ENCODE measurements at regions not wholly inside any gene's neighbourhood (a gene's known extent, or its start where the extent isn't known, plus 50 kb on each side); places are given as distances from the start of the nearest gene placed in this dataset.

GRCh38 chrX:39859991-39860861 is 237.5 kb downstream of the BCOR start (continued):
- TF ChIP-seq EWSR1 (IDR thresholded peaks at IDR 0.05; ENCODE audit: borderline replicate concordance, low read depth, partially characterized antibody) = no peak
- TF ChIP-seq SNIP1 (IDR thresholded peaks at IDR 0.05; ENCODE audit: low read depth) = no peak
- TF ChIP-seq ZNF586 (CRISPR knock-in tag; conservative IDR thresholded peaks at IDR 0.05) = no peak
- no peak for TF ChIP-seq TCF7L2 (IDR thresholded peaks at IDR 0.05; ENCODE audit: low read depth, low read length)
- TF ChIP-seq E2F5 (CRISPR knock-in tag; IDR thresholded peaks at IDR 0.05) = no peak
- no peak for TF ChIP-seq ZNF707 (CRISPR knock-in tag; conservative IDR thresholded peaks at IDR 0.05)
- no peak for TF ChIP-seq EHMT2 (IDR thresholded peaks at IDR 0.05)
- no peak for TF ChIP-seq USF2 (CRISPR knock-in tag; IDR thresholded peaks at IDR 0.05)
- TF ChIP-seq ZNF395 (CRISPR knock-in tag; IDR thresholded peaks at IDR 0.05) = no peak
- TF ChIP-seq ZNF124 (CRISPR knock-in tag; IDR thresholded peaks at IDR 0.05) = no peak
- no peak for TF ChIP-seq SRSF7 (optimal IDR thresholded peaks at IDR 0.05; ENCODE audit: low read depth, low read length)
- no peak for TF ChIP-seq ESRRB (CRISPR knock-in tag; IDR thresholded peaks at IDR 0.05; ENCODE audit: borderline replicate concordance)
- TF ChIP-seq ZFP30 (CRISPR knock-in tag; IDR thresholded peaks at IDR 0.05; ENCODE audit: borderline replicate concordance) = no peak
- TF ChIP-seq ZNF77 (CRISPR knock-in tag; IDR thresholded peaks at IDR 0.05) = no peak
- TF ChIP-seq RBM22 (IDR thresholded peaks at IDR 0.05; ENCODE audit: low read depth, low read length, poor library complexity, severe bottlenecking) = no peak
